ENCODE measurements at regions not wholly inside any gene's neighbourhood (a gene's known extent, or its start where the extent isn't known, plus 50 kb on each side); places are given as distances from the start of the nearest gene placed in this dataset.

- no peak for TF ChIP-seq YY1 (IDR thresholded peaks at IDR 0.05; ENCODE audit: insufficient read depth, insufficient read length)
- TF ChIP-seq ZNF274 (IDR thresholded peaks at IDR 0.05; ENCODE audit: low read depth, low read length): no peak
- TF ChIP-seq SUZ12 (IDR thresholded peaks at IDR 0.05; ENCODE audit: extremely low read depth, insufficient read depth, insufficient read length): no peak
Measured at GRCh38 chr1:232291681-232292080, 338.3 kb downstream of the SIPA1L2 start.
